Right renal cortex interstitium (tissue), 3 donors: ENCODE measurements at regions not wholly inside any gene's neighbourhood (a gene's known extent, or its start where the extent isn't known, plus 50 kb on each side); places are given as distances from the start of the nearest gene placed in this dataset.

Source experiments
- DNase-seq, 3 donors: peaks; one replicate each; pipeline ENCODE4 v3.0.0-alpha.2; 2013; ENCODE audit warnings: low read depth in 3 of 3, low spot score in 2 of 3

- peak in 1 of 3 donors; percentile 47 for DNase-seq
Measured at GRCh38 chr6:9540534-9541126, 874.2 kb downstream of the TFAP2A start.

GRCh38 chr6:9540126-9540525 is 874.7 kb downstream of the TFAP2A start:
- no peak for DNase-seq

GRCh38 chr6:9539231-9539755 is 875.6 kb downstream of the TFAP2A start:
- DNase-seq: peak in 1 of 3 donors; percentile 47

- no peak for DNase-seq
Measured at GRCh38 chr6:9537381-9537780, 877.5 kb downstream of the TFAP2A start.

- DNase-seq: no peak
Measured at GRCh38 chr6:9535106-9535505, 879.8 kb downstream of the TFAP2A start.

- no peak for DNase-seq
Measured at GRCh38 chr6:9532621-9533557, 882.0 kb downstream of the TFAP2A start.

GRCh38 chr6:9527679-9528286 is 887.1 kb downstream of the TFAP2A start:
- no peak for DNase-seq

GRCh38 chr6:9523462-9523861 is 891.4 kb downstream of the TFAP2A start:
- DNase-seq: no peak

GRCh38 chr6:9522101-9522500 is 892.8 kb downstream of the TFAP2A start:
- DNase-seq: no peak

GRCh38 chr6:9521152-9521530 is 893.7 kb downstream of the TFAP2A start:
- no peak for DNase-seq

- DNase-seq: no peak
Measured at GRCh38 chr6:9520417-9521151, 894.3 kb downstream of the TFAP2A start.

GRCh38 chr6:9518431-9518830 is 896.4 kb downstream of the TFAP2A start:
- no peak for DNase-seq

GRCh38 chr6:9517806-9518205 is 897.1 kb downstream of the TFAP2A start:
- no peak for DNase-seq

- DNase-seq: no peak
Measured at GRCh38 chr6:9515633-9516606, 899.0 kb downstream of the TFAP2A start.

GRCh38 chr6:9514146-9514545 is 900.7 kb downstream of the TFAP2A start:
- DNase-seq: no peak

- no peak for DNase-seq
Measured at GRCh38 chr6:9511157-9511556, 903.7 kb downstream of the TFAP2A start.

- no peak for DNase-seq
Measured at GRCh38 chr6:9507136-9507895, 907.6 kb downstream of the TFAP2A start.

GRCh38 chr6:9504191-9504590 is 910.7 kb downstream of the TFAP2A start:
- DNase-seq: no peak
